ENCODE measurements at regions not wholly inside any gene's neighbourhood (a gene's known extent, or its start where the extent isn't known, plus 50 kb on each side); places are given as distances from the start of the nearest gene placed in this dataset.

DNA sequence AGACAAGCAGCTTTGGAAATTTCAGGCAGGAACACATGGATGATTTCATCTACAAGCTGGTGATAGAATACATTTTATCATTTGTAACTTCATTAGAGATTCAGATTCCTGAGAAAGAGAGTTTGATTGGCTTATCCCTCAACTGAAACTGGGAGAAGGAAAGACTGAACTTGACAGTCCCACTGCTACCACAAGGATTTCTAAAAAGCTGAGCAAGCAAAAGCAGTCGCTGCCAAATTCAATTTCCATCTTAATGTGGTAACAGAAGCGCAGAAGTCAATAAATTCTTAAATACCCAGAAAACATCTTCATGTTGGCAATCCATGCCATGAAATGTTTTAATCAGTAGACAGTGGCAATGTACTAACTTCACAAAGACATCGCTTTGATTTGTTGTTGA lies 172.1 kb upstream of the DACH1 start:
- no peak for DNase-seq (ENCODE audit: extremely low read depth in 1 of 2, low read depth in 1 of 2)

DNA sequence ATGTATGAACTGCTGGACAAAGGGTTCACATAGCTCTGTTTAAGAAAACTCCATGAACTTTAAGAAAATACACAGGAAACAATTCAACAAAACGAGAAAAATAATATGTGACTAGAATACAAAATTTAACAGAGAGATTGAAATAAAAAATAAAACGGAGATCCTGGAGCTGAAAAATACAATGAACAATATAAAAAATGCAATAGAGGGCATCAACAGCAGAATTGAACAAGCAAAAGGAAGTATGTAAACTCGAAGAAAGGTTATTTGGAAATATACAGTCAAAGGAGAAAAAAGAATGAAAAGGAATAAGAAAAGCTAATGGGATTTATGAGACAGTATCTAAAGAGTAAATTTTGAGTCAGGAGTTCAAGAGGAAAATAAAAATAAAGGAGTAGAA lies 163.0 kb upstream of the DACH1 start:
- DNase-seq (ENCODE audit: extremely low read depth in 1 of 2, low read depth in 1 of 2), result no peak

DNA sequence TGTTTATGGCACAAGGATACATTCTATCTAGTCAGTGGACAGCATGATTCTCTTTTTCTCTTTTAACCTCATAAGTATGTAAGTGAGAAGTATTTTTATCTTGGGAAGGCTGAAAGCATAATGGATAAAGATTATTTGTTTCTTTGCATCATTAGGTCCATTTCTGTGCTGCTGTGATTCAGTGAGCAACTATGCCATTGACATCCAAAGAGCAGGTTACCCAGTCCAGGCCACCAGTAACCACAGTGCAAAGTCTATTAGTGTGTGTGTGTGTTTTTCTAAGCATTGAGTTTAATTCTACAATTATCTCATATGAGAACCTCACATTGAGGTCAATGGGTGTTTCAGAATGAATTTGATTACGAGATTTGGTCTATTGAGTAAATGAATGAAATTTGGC lies 158.8 kb upstream of the DACH1 start:
- DNase-seq (ENCODE audit: extremely low read depth in 1 of 2, low read depth in 1 of 2), result no peak

DNA sequence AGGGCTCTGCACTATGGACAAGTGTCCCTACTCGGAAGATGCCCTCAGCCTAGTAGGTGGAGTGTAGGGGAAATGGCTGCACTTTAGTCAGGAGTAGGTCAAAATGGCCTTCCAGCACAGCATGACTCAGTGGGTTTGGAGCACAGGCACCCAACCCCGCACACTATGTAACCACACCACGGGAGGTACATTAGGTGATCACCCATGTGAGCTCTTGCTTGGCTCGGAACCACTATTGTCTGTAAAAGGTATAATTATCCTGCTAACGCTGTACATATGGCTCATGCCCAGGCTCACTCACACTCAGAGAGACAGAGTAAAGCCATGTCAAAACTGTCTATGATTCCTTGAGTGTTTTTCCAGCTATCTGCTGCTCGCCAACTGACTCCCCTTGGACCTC lies 156.9 kb upstream of the DACH1 start:
- DNase-seq (ENCODE audit: extremely low read depth in 1 of 2, low read depth in 1 of 2), result no peak

DNA sequence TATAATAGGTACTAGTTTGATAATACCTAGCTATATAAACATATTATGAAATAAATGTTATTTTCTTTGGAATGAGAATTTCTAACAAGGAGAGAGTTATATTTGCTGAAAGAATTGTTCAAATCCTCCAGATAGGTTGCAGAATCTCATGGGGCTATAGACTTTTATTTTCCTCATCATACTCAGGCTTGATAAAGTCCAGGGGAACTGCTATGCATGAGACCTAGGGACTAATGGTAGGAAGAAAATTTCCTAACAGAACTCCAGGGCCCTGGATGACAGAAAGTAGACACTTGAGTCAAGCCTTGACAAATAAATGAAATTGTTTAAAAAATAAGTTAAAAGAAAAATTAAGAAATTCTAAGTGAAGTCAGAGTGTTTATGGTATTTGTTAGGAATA lies 138.5 kb upstream of the DACH1 start:
- no peak for DNase-seq (ENCODE audit: extremely low read depth in 1 of 2, low read depth in 1 of 2)

DNA sequence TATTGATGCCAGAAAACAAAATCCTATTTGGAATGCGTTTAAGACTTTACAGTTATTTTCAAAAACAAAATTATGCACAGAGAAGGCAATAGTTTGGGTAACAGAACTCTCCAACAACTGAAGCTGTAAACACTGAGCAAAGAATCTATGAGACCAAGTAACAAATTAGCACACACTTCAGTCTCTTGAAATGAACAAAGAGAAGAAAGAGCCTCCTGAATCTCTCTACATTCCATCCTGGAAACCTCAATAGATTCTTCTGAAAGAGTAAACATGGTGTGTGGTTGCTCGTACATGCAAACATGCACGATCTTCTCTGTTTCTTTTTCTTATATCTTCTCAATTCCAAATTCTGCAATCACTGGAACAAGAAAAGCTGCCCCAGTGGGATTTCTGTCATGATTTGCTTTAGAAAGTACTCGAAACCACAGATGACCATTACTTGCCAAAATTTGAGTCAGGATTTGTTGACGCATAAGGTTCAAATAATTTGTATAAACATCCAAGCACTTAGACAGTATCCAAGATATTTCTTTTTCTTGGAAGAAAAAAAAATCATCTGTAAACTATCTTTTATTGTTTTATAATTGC lies 137.9 kb upstream of the DACH1 start:
- no peak for DNase-seq (ENCODE audit: extremely low read depth in 1 of 2, low read depth in 1 of 2)

DNA sequence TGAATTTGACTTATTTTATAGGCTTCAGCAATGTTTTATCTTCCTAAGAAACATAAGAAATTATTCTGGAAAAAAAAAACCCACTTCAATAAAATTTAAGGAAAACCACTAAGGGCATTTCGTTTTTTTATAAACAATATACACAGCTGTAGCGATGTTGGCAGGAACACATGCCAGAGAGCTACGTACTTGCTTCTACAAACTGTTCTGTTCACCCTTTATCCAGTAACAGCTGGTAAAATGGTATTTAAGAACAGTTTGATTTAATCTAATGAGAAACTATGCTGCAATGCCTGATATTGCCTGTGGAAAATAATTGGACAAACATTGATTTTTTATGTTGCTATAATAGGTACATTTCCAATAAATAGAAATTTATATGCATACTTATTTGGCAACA lies 137.2 kb upstream of the DACH1 start:
- no peak for DNase-seq (ENCODE audit: extremely low read depth in 1 of 2, low read depth in 1 of 2)

DNA sequence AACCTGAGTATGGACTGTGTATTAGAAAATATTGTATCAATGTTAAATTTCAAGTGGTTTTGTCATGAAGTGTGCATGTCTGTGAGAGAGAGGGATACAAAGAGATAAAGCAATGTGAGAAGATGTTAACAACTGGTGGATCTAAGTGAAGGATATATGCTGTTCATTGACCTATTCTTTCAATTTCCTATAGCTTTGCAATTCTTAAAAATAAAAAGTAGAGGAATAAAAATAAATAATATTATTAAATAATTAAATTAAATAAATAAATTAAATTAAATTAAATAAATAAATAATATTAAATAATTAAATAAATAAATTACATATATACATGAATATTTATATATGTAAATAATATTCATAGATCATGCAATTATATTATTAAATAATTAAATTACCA lies 131.2 kb upstream of the DACH1 start:
- DNase-seq (ENCODE audit: extremely low read depth in 1 of 2, low read depth in 1 of 2), result no peak

DNA sequence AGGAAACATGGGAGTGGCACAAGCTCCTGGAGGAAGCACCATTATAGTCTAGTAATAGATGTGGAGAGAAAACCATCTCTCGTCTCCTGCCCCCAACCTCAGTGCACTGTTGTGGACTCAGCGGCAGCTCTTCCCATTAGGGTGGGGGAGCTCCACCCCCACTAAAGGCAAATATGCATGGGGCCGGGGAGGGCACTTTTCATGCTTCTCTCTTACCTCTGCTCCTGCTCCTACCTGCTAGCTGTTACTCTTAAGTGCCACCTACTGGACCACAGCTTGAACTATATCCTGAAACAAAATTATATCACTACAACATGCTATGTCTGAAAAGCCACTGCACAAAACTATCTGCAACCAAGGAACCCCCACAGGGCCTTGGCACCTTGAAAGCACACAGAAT lies 112.6 kb upstream of the DACH1 start:
- no peak for DNase-seq (ENCODE audit: extremely low read depth in 1 of 2, low read depth in 1 of 2)

DNA sequence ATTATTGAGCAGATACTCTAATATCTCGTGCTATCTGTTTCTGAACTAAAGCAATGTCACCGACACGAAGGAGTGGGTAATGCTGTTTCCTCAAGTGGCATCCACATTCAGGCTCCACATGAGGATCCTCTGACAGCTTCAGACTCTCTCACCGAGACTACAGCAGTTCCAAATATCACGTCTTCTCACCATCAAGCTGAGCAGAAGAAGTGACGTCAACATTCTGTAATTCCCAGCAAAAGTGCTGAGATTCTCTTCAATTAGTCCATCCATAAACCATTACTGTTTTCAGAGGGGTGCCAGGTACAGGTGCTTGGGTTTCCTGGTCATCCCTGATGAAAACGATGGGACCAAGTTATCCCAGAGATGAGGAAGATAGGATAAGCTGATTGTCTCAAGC lies 110.0 kb upstream of the DACH1 start:
- no peak for DNase-seq (ENCODE audit: extremely low read depth in 1 of 2, low read depth in 1 of 2)

DNA sequence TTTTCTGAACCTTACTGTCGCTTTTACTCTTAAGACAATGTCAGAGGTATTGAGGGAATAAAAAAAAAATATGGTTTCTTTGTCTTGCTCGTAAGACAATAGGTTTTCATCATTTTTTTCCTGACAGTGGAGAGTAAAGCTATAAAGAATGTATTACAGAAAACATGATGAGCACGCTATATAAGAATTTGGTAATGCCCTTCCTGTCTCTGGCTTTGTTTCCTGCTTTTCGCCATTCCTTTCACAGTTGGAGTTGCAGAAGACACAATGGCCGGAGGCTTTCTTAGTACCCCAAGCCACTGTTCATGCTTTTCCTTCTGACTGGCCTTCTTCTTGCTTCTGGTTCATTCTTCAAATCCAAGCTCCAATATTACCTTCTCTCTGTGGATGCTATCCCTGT lies 101.0 kb upstream of the DACH1 start:
- DNase-seq (ENCODE audit: extremely low read depth in 1 of 2, low read depth in 1 of 2), result no peak

DNA sequence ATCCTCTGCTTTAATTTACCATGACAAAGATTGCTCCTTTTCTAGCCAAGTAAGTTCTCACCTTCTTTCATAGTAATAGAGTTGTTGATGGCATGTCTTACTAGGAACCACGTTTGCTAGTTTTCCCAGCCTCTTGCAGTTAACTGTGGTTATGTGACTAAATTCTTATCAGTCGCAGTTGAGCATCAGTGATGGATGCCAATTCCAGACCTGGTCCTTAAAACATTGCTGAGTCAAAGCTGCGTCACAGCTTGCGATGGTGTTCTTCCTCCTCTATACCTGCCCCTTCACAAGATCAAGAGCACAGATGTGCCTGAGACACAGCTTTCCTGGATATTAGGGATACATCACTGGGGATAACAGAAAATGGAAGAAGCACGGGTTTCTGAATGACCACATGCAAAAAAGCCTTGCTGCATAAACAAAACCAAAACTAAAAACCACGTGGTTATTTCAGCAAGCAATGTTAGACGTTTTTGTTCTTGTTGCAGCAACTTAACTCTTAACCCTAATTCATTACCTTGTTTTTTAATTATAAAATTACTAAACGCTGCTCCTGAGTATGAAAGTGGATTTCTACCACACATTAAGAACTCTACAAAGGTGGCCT lies 97.6 kb upstream of the DACH1 start:
- DNase-seq (ENCODE audit: extremely low read depth in 1 of 2, low read depth in 1 of 2), result no peak

DNA sequence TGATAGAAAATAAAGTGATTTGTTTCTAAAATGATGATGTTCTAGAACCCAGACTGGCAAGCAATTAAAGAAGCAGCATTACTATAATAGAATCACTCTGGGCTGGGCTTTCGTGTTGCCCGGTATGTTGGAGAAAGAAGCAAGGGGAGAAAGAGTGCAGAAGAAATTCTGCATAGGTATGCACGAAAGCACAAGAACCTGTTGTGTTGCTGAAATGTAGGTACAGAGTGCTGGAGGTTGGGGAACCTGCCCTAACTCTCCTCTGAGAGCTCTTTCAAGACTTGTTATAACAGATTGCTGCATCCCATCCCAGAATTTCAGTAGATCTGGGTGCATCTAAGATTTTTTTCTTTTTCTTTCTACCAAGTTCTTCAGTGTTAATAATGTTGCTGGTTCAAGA lies 95.7 kb upstream of the DACH1 start:
- DNase-seq (ENCODE audit: extremely low read depth in 1 of 2, low read depth in 1 of 2), result no peak

DNA sequence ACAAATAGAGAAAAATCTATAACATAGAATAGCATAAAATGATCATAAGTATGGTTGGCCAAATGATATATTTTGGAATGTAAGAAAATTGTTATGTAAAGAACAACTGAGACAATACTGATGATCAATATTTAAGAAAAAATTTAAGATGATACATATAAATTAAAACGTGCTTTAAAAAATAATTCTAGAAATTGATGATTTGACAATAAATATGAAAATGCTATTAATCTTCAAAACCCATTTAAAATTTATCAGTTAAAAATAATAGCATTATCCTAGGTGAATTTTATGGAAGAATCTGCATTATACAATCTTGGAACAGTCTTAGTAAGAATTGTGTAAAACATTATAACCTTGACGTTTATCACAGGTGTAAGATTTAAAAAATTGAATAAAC lies 95.1 kb upstream of the DACH1 start:
- DNase-seq (ENCODE audit: extremely low read depth in 1 of 2, low read depth in 1 of 2), result no peak

DNA sequence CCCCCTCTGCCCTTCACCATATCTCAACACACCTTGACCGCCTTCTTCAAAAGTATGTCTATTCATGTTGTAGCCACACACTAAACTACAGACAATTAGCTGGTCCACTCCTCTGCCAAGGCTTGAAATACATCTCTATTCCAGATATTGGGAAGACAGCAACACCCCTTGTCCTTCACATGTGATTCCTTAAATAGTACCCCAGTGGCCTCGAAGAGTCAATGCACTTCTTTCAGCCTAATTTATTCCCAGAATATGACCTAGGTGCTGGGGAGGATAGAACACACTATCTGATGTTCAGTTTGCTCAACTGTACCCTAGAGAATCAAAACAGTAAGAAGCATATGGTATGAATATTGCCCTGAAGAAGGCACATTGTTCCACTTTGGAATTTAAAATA lies 82.4 kb upstream of the DACH1 start:
- no peak for DNase-seq (ENCODE audit: extremely low read depth in 1 of 2, low read depth in 1 of 2)

DNA sequence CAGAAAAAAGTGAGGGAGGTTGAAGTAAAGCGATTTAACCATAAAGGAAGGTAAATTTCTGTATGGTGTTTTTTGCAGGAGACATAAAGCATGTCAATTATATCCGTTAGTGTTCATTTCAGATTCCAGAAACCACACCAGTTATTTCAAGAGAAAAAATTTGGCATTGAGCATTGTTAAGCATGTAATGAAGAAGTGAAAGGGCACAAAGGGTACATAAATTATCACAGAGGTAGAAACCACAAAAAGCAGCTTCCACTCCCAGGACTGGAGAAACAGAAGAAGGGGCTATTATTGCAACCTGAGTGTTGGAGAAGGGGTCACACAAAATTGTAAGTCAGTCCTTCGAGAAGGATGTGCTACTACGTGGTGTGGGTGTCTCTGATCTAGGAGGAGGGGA lies 72.2 kb upstream of the DACH1 start:
- no peak for DNase-seq (ENCODE audit: extremely low read depth in 1 of 2, low read depth in 1 of 2)

DNA sequence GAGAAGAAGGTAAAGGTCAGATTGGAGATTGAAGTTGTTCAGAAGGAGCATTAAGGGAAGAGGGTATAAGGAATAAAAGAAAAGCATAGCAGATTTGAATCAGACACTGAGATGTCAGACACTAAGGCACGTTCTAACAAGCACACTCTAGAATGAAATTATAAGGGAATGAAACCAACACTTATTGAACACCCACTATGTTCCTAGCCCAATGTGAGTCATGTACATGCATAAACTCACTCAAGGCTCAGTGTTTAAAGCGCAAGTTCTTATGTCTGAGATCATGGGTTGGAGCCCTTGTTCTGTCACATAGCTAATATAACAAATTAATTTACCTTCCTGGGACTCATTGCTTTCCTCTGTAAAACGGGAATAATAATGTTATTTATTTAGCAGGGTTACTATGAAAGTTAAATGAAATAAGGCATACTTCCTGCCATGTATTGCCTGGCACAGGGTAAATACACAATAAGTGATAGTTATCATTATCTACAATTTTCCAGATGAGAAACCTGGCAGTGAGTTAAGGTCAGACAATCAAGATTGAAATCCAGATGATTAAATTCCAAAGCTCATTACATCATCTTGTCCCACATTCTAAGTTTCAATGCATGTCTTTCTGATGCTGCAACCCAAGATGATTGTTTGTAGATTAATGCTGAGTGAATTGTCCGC lies 68.3 kb upstream of the DACH1 start:
- no peak for DNase-seq (ENCODE audit: extremely low read depth in 1 of 2, low read depth in 1 of 2)

DNA sequence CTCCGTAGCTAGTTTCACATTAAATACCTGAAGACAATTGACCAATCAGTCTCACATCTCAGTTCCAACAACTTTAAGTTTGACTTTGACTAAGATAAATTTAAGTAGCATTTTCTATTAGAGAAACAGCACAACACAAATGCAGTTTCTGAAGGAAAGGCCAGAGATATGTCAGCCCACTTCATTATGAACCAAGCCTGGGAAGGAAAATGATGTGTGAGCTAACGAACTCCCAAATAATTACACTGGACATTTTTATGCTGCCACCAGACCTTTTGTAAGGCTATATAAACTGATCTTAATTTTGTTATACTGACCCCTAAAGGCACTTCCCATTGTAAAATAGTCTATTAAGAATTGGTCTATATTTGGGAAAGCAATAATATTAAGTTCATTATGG lies 57.9 kb upstream of the DACH1 start:
- DNase-seq (ENCODE audit: extremely low read depth in 1 of 2, low read depth in 1 of 2), result no peak

DNA sequence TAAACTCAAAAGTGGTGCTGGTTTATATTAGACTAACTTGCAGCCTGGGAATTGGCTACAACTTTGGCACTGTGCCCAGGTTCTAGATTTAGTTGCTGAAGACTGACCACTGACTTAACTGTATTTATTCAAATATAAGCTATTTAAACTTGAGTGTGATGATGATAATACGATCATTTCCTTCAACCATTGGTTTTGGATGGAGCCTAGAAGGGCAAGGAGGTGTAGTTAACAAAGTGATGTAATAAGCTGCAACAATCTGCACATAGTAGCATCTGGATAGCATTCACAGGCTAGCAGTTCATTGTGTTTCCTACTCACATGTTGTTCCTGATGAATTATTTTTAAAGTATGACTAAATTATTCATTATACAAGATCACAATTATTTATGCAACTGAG lies 55.2 kb upstream of the DACH1 start:
- no peak for DNase-seq (ENCODE audit: extremely low read depth in 1 of 2, low read depth in 1 of 2)
